Mammary epithelial cell (primary cell): ENCODE measurements at regions not wholly inside any gene's neighbourhood (a gene's known extent, or its start where the extent isn't known, plus 50 kb on each side); places are given as distances from the start of the nearest gene placed in this dataset.

ENCODE experiments used
- CTCF ChIP-seq, 2 donors: IDR thresholded peaks in 1 of 2; conservative IDR thresholded peaks in 1 of 2; 2 replicates each; pipeline ENCODE4 v1.5.1; 2011 to 2012; ENCODE audit warnings: inconsistent platforms in 2 of 2, low read length in 2 of 2, mild to moderate bottlenecking in 2 of 2, control low read depth in 1 of 2, low read depth in 1 of 2; ENCODE audit not compliant: insufficient read depth in 1 of 2; ENCODE audit errors: extremely low read depth in 1 of 2
- EZH2 ChIP-seq: IDR thresholded peaks from 2 replicates; pipeline ENCODE4 v1.6.1; 2012; ENCODE audit warnings: low read length, inconsistent platforms, borderline replicate concordance

- no peak for TF ChIP-seq CTCF (conservative IDR thresholded peaks at IDR 0.05 in 1 of 2, IDR thresholded peaks at IDR 0.05 in 1 of 2; ENCODE audit: extremely low read depth in 1 of 2, insufficient read depth in 1 of 2, low read depth in 1 of 2, low read length in 2 of 2)
- TF ChIP-seq EZH2, result no peak
These were observed 77.0 kb upstream of the GBE1 start for GRCh38 chr3:81838457-81838856.
